IMR-90 (cell line): ENCODE measurements at regions not wholly inside any gene's neighbourhood (a gene's known extent, or its start where the extent isn't known, plus 50 kb on each side); places are given as distances from the start of the nearest gene placed in this dataset.

Experiments
- ATAC-seq: fragments of 200-7000 bp; cut with Tn5 transposase; 2 replicates; pipeline ENCODE4 v1.9.1; 2020; ENCODE audit warnings: low read depth, mild to moderate bottlenecking, moderate library complexity
- BruUV-seq: library from RNA; stranded (reverse); fragments of 400-500 nt; replicated peaks from 2 replicates; lab custom pipeline; 2021; lab: Mats Ljungman, UMichigan
- CTCF ChIA-PET: fragments of 300-600 bp; formaldehyde crosslinking; extraction: SDS; loops from one replicate; lab custom pipeline; 2021; ENCODE audit warnings: antibody characterized with exemption; lab: Yijun Ruan, JAX
- POLR2A ChIA-PET: fragments of 300-600 bp; sonication (Branson Sonifier 250); formaldehyde crosslinking; loops from one replicate; lab custom pipeline; 2022; ENCODE audit warnings: antibody characterized with exemption; ENCODE audit not compliant: unreplicated experiment; lab: Charles Lee
- DNase-seq: peaks from one replicate; pipeline ENCODE4 v3.0.0; 2013
- H2AFZ ChIP-seq: replicated peaks from 2 replicates; pipeline ENCODE3; 2013; ENCODE audit warnings: low read length, mild to moderate bottlenecking; ENCODE audit not compliant: poor library complexity
- H2AK5ac ChIP-seq: 2 replicates; pipeline ENCODE4 v1.6.1; 2013; ENCODE audit warnings: low read depth, low read length, inconsistent platforms
- H2AK9ac ChIP-seq: replicated peaks from 2 replicates; pipeline ENCODE3; 2013; ENCODE audit warnings: mild to moderate bottlenecking, low read depth, low read length, moderate library complexity; ENCODE audit not compliant: poor library complexity
- H2BK120ac ChIP-seq: 2 replicates; pipeline ENCODE4 v1.6.1; 2013; ENCODE audit warnings: low read depth, low read length, inconsistent platforms
- H2BK15ac ChIP-seq: 3 replicates; pipeline ENCODE4 v1.6.1; 2013; ENCODE audit warnings: low read depth, low read length, inconsistent platforms
- H2BK20ac ChIP-seq: 2 replicates; pipeline ENCODE4 v1.6.1; 2013; ENCODE audit warnings: low read depth, mild to moderate bottlenecking, inconsistent platforms, low read length, moderate library complexity
- H2BK5ac ChIP-seq: 2 replicates; pipeline ENCODE4 v1.6.1; 2013; ENCODE audit warnings: mild to moderate bottlenecking, low read depth, low read length, inconsistent platforms; ENCODE audit not compliant: poor library complexity, severe bottlenecking
- H3K14ac ChIP-seq: replicated peaks from 2 replicates; pipeline ENCODE4 v1.6.1; 2013; ENCODE audit warnings: low read depth, low read length, inconsistent platforms
- H3K18ac ChIP-seq: 2 replicates; pipeline ENCODE4 v1.6.1; 2013; ENCODE audit warnings: low read depth, low read length, control low read depth
- H3K23ac ChIP-seq: 2 replicates; pipeline ENCODE4 v1.6.1; 2013; ENCODE audit warnings: low read depth, low read length, inconsistent platforms
- H3K27ac ChIP-seq: 2 replicates; pipeline ENCODE4 v1.5.1; 2013; ENCODE audit warnings: mild to moderate bottlenecking, control low read depth, low read length; ENCODE audit not compliant: insufficient read depth
- H3K27me3 ChIP-seq: 2 replicates; pipeline ENCODE4 v1.6.1; 2013; ENCODE audit warnings: low read length; ENCODE audit not compliant: control insufficient read depth, insufficient read depth
- H3K36me3 ChIP-seq: 2 replicates; pipeline ENCODE4 v1.6.1; 2013; ENCODE audit warnings: low read length, mixed read lengths; ENCODE audit not compliant: control insufficient read depth, insufficient read depth
- H3K4ac ChIP-seq: 2 replicates; pipeline ENCODE4 v1.6.1; 2013; ENCODE audit warnings: low read depth, low read length, inconsistent platforms
- H3K4me1 ChIP-seq: 2 replicates; pipeline ENCODE4 v1.6.1; 2013; ENCODE audit warnings: low read length, mixed read lengths; ENCODE audit not compliant: control insufficient read depth, insufficient read depth
- H3K4me2 ChIP-seq: 2 replicates; pipeline ENCODE4 v1.6.1; 2013; ENCODE audit warnings: low read depth, mild to moderate bottlenecking, control low read depth, low read length, moderate library complexity
- H3K4me3 ChIP-seq: 2 replicates; pipeline ENCODE4 v1.5.1; 2013; ENCODE audit warnings: low read depth, mild to moderate bottlenecking, control low read depth, low read length, moderate library complexity; ENCODE audit not compliant: insufficient read depth
- H3K56ac ChIP-seq: 2 replicates; pipeline ENCODE4 v1.6.1; 2013; ENCODE audit warnings: low read length, inconsistent platforms; ENCODE audit not compliant: insufficient read depth; ENCODE audit errors: extremely low read depth
- H3K79me1 ChIP-seq, 2 experiments: 2 replicates each; pipeline ENCODE4 v1.6.1; 2013; ENCODE audit warnings: low read length in 2 of 2, inconsistent platforms in 1 of 2, low read depth in 1 of 2
- H3K9ac ChIP-seq: 2 replicates; pipeline ENCODE4 v1.6.1; 2013; ENCODE audit warnings: low read depth, low read length, control low read depth
- H3K9me1 ChIP-seq: 2 replicates; pipeline ENCODE4 v1.6.1; 2013; ENCODE audit warnings: low read length, inconsistent platforms; ENCODE audit not compliant: insufficient read depth
- H3K9me3 ChIP-seq: 2 replicates; pipeline ENCODE4 v1.6.1; 2013; ENCODE audit warnings: low read length; ENCODE audit not compliant: control insufficient read depth, insufficient read depth
- H4K20me1 ChIP-seq: 2 replicates; pipeline ENCODE4 v1.6.1; 2013; ENCODE audit warnings: low read length, inconsistent platforms; ENCODE audit not compliant: insufficient read depth
- H4K5ac ChIP-seq: 2 replicates; pipeline ENCODE4 v1.6.1; 2013; ENCODE audit warnings: mild to moderate bottlenecking, low read depth, low read length, control low read depth
- H4K8ac ChIP-seq, 2 experiments: 2 replicates each; pipeline ENCODE4 v1.6.1; 2013; ENCODE audit warnings: low read depth in 2 of 2, low read length in 2 of 2, control low read depth in 1 of 2, inconsistent platforms in 1 of 2
- H4K91ac ChIP-seq: 2 replicates; pipeline ENCODE4 v1.6.1; 2013; ENCODE audit warnings: low read depth, low read length, inconsistent platforms; ENCODE audit not compliant: insufficient read depth
- BHLHE40 ChIP-seq: fragments of 150-350 bp; IDR thresholded peaks from 2 replicates; pipeline ENCODE4 v1.6.1; 2016; ENCODE audit warnings: mild to moderate bottlenecking, low read depth, low read length
- CEBPB ChIP-seq: IDR thresholded peaks from 2 replicates; pipeline ENCODE4 v1.6.1; 2012; ENCODE audit warnings: low read depth, low read length, improper control_type of control experiment
- CHD1 ChIP-seq: IDR thresholded peaks from 2 replicates; pipeline ENCODE4 v1.6.1; 2012; ENCODE audit warnings: low read depth, low read length, improper control_type of control experiment
- ELK1 ChIP-seq: fragments of 150-350 bp; IDR thresholded peaks from 2 replicates; pipeline ENCODE4 v1.6.1; 2016; ENCODE audit warnings: low read depth, mild to moderate bottlenecking, low read length, moderate library complexity, borderline replicate concordance
- FOS ChIP-seq: fragments of 150-350 bp; IDR thresholded peaks from 2 replicates; pipeline ENCODE4 v1.6.1; 2016; ENCODE audit warnings: low read depth, low read length
- MAFK ChIP-seq: IDR thresholded peaks from 2 replicates; pipeline ENCODE4 v1.6.1; 2012; ENCODE audit warnings: low read depth, low read length, improper control_type of control experiment
- MAZ ChIP-seq: IDR thresholded peaks from 2 replicates; pipeline ENCODE4 v1.6.1; 2012; ENCODE audit warnings: low read depth, mild to moderate bottlenecking, low read length, improper control_type of control experiment, moderate library complexity, borderline replicate concordance
- MXI1 ChIP-seq: IDR thresholded peaks from 2 replicates; pipeline ENCODE4 v1.6.1; 2012; ENCODE audit warnings: low read depth, mild to moderate bottlenecking, low read length, moderate library complexity, borderline replicate concordance
- NFE2L2 ChIP-seq: fragments of 150-350 bp; IDR thresholded peaks from 2 replicates; pipeline ENCODE4 v1.6.1; 2016; ENCODE audit warnings: low read depth, mild to moderate bottlenecking, low read length
- POLR2A ChIP-seq: IDR thresholded peaks from 2 replicates; pipeline ENCODE4 v1.6.1; 2012; ENCODE audit warnings: mild to moderate bottlenecking, low read depth, low read length
- RAD21 ChIP-seq: IDR thresholded peaks from 2 replicates; pipeline ENCODE4 v1.6.1; 2012; ENCODE audit warnings: low read length, improper control_type of control experiment
- RCOR1 ChIP-seq: IDR thresholded peaks from 2 replicates; pipeline ENCODE4 v1.6.1; 2012; ENCODE audit warnings: mild to moderate bottlenecking, low read length, improper control_type of control experiment; ENCODE audit not compliant: insufficient replicate concordance
- RFX5 ChIP-seq: IDR thresholded peaks from 2 replicates; pipeline ENCODE4 v1.8.0; 2012; ENCODE audit warnings: low read depth, mild to moderate bottlenecking, low read length, moderate library complexity
- SMC3 ChIP-seq: fragments of 150-350 bp; IDR thresholded peaks from 2 replicates; pipeline ENCODE4 v1.6.1; 2016; ENCODE audit warnings: low read depth, mild to moderate bottlenecking, antibody characterized with exemption, low read length, moderate library complexity
- WGBS, 2 experiments: methylation state at CpG; one replicate each; pipeline versions ENCODE4 v1.1.5 to v1.1.7; 2013; ENCODE audit warnings: missing lambda C conversion rate in 2 of 2; ENCODE audit not compliant: insufficient read length in 1 of 2; ENCODE audit errors: extremely low coverage in 2 of 2; 5-methylcytosine and 5-hydroxymethylcytosine counted together
- dilution Hi-C: fragments of 300-500 bp; cut with HindIII; formaldehyde crosslinking; loops from one replicate; pipeline ENCODE4 v1.14.3; 2018; ENCODE audit warnings: low sequenced_read_pairs; ENCODE audit not compliant: unreplicated experiment
- in situ Hi-C: fragments of 300-500 bp; cut with MboI; formaldehyde crosslinking; loops from 3 replicates; pipeline ENCODE4 v1.14.3; 2019; ENCODE audit warnings: low sequenced_read_pairs, inconsistent platforms, mixed read lengths
- intact Hi-C: fragments of 100-400 bp; cut with micrococcal nuclease; formaldehyde crosslinking; loops from 2 replicates; pipeline ENCODE4 v1.10.0; 2022
- TF ChIP-seq, protein P1 (sequence below): fragments of 150-350 bp; IDR thresholded peaks from 2 replicates; pipeline ENCODE4 v1.6.1; 2017; ENCODE audit warnings: mild to moderate bottlenecking, antibody characterized with exemption, low read length, low read depth
- TF ChIP-seq, protein P2 (sequence below): conservative IDR thresholded peaks from 2 replicates; pipeline ENCODE4 v1.5.1; 2012; ENCODE audit warnings: mild to moderate bottlenecking, low read depth, low read length, improper control_type of control experiment

DNA sequence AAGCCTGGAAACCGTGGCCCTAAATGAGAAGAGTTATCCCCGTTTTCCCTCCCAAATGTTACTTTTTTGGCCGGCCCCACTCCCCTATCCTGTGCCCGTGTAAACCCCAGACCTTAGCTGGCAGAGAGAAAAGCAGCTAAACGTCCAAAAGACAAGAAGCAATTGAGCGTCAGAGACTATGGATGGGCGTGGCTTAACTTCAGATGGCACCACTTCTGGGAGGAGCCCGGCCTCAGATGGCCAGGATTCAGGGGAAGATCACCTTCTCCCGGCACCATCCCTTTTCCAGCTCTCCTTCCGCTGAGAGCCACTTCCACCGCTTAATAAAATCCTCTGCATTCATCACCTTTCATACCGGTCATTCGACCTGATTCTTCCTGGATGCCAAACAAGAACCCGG is 350.1 kb upstream of the PCDH7 start:
- no peak overlapping the region for H2AFZ ChIP-seq
- no peak overlapping the region for H3K4ac ChIP-seq
- no peaks in the 10 kb centered on the region for H3K27me3 ChIP-seq
- H2BK120ac ChIP-seq: no peak overlapping the region
- H3K56ac ChIP-seq: no peak overlapping the region
- H3K4me3 ChIP-seq: no peak overlapping the region
- no peak overlapping the region for H4K8ac ChIP-seq
- WGBS, 2 experiments: 100% methylated on average over 4 of the region's 14 CpGs; no CpG with 5 or more reads in 1 of the 2 experiments
- H3K18ac ChIP-seq: no peak overlapping the region
- no peak overlapping the region for H4K5ac ChIP-seq
- ChIA-PET POLR2A (interaction anchor here (0.6 kb wide), 1 partner anchor 274 kb away, joined by 3 read pairs; no protein-coding TSS in a partner anchor), CTCF (no interaction called here)
- TF ChIP-seq NFE2L2 (no peak), RAD21 (no peak), CEBPB (no peak), RCOR1 (no peak), SMC3 (no peak), ELK1 (no peak), MXI1 (no peak), MAFK (no peak), FOS (no peak), MAZ (no peak), BHLHE40 (no peak), CHD1 (no peak), POLR2A (no peak), RFX5 (no peak)
- TF ChIP-seq, protein P1, sequence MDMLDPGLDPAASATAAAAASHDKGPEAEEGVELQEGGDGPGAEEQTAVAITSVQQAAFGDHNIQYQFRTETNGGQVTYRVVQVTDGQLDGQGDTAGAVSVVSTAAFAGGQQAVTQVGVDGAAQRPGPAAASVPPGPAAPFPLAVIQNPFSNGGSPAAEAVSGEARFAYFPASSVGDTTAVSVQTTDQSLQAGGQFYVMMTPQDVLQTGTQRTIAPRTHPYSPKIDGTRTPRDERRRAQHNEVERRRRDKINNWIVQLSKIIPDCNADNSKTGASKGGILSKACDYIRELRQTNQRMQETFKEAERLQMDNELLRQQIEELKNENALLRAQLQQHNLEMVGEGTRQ: no peak
- TF ChIP-seq, protein P2, sequence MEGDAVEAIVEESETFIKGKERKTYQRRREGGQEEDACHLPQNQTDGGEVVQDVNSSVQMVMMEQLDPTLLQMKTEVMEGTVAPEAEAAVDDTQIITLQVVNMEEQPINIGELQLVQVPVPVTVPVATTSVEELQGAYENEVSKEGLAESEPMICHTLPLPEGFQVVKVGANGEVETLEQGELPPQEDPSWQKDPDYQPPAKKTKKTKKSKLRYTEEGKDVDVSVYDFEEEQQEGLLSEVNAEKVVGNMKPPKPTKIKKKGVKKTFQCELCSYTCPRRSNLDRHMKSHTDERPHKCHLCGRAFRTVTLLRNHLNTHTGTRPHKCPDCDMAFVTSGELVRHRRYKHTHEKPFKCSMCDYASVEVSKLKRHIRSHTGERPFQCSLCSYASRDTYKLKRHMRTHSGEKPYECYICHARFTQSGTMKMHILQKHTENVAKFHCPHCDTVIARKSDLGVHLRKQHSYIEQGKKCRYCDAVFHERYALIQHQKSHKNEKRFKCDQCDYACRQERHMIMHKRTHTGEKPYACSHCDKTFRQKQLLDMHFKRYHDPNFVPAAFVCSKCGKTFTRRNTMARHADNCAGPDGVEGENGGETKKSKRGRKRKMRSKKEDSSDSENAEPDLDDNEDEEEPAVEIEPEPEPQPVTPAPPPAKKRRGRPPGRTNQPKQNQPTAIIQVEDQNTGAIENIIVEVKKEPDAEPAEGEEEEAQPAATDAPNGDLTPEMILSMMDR: no peak
- no peaks in the 10 kb centered on the region for H3K79me1 ChIP-seq
- in situ Hi-C loops: no loop called here
- intact Hi-C loops: no loop called here
- H3K9ac ChIP-seq: no peak overlapping the region
- H2BK5ac ChIP-seq: no peak overlapping the region
- H3K9me1 ChIP-seq: no peaks in the 10 kb centered on the region
- H3K27ac ChIP-seq: no peak overlapping the region
- no peak overlapping the region for H2BK20ac ChIP-seq
- no peaks in the 10 kb centered on the region for H3K4me1 ChIP-seq
- no peak overlapping the region for H3K4me2 ChIP-seq
- no peak overlapping the region for H3K14ac ChIP-seq
- no peaks in the 10 kb centered on the region for H4K20me1 ChIP-seq
- ATAC-seq (no peak), DNase-seq (no peak)
- no peak overlapping the region for H2BK15ac ChIP-seq
- no peaks in the 10 kb centered on the region for H3K36me3 ChIP-seq
- H2AK5ac ChIP-seq: no peak overlapping the region
- H2AK9ac ChIP-seq: no peak overlapping the region
- no peak overlapping the region for H4K91ac ChIP-seq
- no TSS peak for BruUV-seq
- dilution Hi-C loops: no loop called here
- H3K23ac ChIP-seq: no peak overlapping the region
- H3K9me3 ChIP-seq: no peaks in the 10 kb centered on the region; the same call in 1 of the 2 replicates
